ENCODE measurements at regions not wholly inside any gene's neighbourhood (a gene's known extent, or its start where the extent isn't known, plus 50 kb on each side); places are given as distances from the start of the nearest gene placed in this dataset.

GRCh38 chr5:108529381-108529780, 147.5 kb upstream of the FBXL17 start:
- H3K4me1 Mint-ChIP-seq = peaks cover 12% of the 10 kb centered on the region
- Histone ChIP-seq H3K9me2 (ENCODE audit: insufficient read depth) (peaks cover 22% of the 10 kb centered on the region), H2AFZ (no peak overlapping the region), H3K4me2 (no peak overlapping the region), H3F3A (replicated peaks; ENCODE audit: low read depth) (no peaks in the 10 kb centered on the region), H3K4me3 (no peak overlapping the region), H3K27ac (ENCODE audit: low read depth) (no peak overlapping the region), H3K79me2 (replicated peaks; ENCODE audit: insufficient read depth) (no peaks in the 10 kb centered on the region), H3K36me3 (ENCODE audit: insufficient read depth) (0 out of 2 replicates have a peak, but pooled peaks cover 6% of the 10 kb centered on the region), H3K27me3 (ENCODE audit: insufficient read depth) (no peaks in the 10 kb centered on the region), H3K4me1 (ENCODE audit: insufficient read depth) (0 out of 2 replicates have a peak, but pooled peaks cover 6% of the 10 kb centered on the region), H4K20me1 (replicated peaks; ENCODE audit: insufficient read depth) (no peaks in the 10 kb centered on the region)
- peaks cover 59% of the 10 kb centered on the region for H3K36me3 Mint-ChIP-seq (ENCODE audit: low read depth)
- TF ChIP-seq CTCF (conservative IDR thresholded peaks at IDR 0.05; ENCODE audit: low read depth in 2 of 2) (no peak), ZNF331 (CRISPR knock-in tag; IDR thresholded peaks at IDR 0.05; ENCODE audit: low read depth) (no peak), NANOG (IDR thresholded peaks at IDR 0.05; ENCODE audit: borderline replicate concordance) (no peak), REST (IDR thresholded peaks at IDR 0.05; ENCODE audit: unreplicated experiment) (no peak), JUNB (IDR thresholded peaks at IDR 0.05; ENCODE audit: unreplicated experiment) (no peak), ZNF462 (CRISPR knock-in tag; IDR thresholded peaks at IDR 0.05) (no peak), POLR2AphosphoS5 (IDR thresholded peaks at IDR 0.05; ENCODE audit: low read depth) (no peak), CREB1 (CRISPR knock-in tag; IDR thresholded peaks at IDR 0.05; ENCODE audit: low read depth) (no peak), STAT1 (IDR thresholded peaks at IDR 0.05; ENCODE audit: unreplicated experiment) (no peak), ETS1 (IDR thresholded peaks at IDR 0.05) (no peak), ZNF114 (CRISPR knock-in tag; IDR thresholded peaks at IDR 0.05) (no peak), EZH2phosphoT487 (IDR thresholded peaks at IDR 0.05; ENCODE audit: unreplicated experiment) (no peak), EZH2 (IDR thresholded peaks at IDR 0.05; ENCODE audit: low read depth, unreplicated experiment) (no peak)
- no peak overlapping the region for H3K4me3 Mint-ChIP-seq
- no peak for DNase-seq (ENCODE audit: low spot score)
- H3K27ac Mint-ChIP-seq = no peak overlapping the region
- ATAC-seq = no peak
- H3K9me3 Mint-ChIP-seq = peaks cover 53% of the 10 kb centered on the region
- peaks cover 2% of the 10 kb centered on the region for H3K27me3 Mint-ChIP-seq (ENCODE audit: insufficient read depth, low read depth, poor library complexity)

All from GM23338 (cell line).